Inflammatory macrophage treated with lipopolysaccharide for 1 hour (primary cell): ENCODE measurements at regions not wholly inside any gene's neighbourhood (a gene's known extent, or its start where the extent isn't known, plus 50 kb on each side); places are given as distances from the start of the nearest gene placed in this dataset.
"Not testable (repeated sequence)": the region's sequence is repeated elsewhere in the genome, so short reads cannot be mapped to it uniquely, and the experiment has no call there.

Experiments
- DNase-seq, 2 donors: peaks; one replicate each; pipeline ENCODE4 v3.0.0-alpha.2; 2020 to 2022

DNA sequence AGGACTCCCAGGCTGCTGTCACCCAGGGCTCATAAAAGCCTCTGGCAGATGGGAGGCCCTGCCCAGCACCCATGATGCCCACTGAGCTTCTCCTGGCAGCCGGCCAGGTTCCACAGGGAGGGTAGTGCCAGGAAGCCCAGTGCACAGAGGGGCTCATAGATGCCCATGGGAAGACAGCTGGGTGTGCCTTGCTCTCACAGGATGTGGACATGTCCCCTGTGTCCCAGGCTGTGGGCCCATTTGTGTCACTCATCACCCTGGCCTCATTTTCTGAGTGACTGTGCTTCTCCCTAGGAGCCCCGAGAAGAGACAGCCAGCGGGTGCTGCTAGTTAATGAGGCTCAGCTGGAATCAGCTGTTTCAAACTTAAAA lies 86.5 kb upstream of the SFSWAP start:
- DNase-seq, result not testable (repeated sequence)

- not testable (repeated sequence) for DNase-seq
Measured at GRCh38 chr12:131624756-131625501, 86.0 kb upstream of the SFSWAP start.

- DNase-seq, result not testable (repeated sequence)
Measured at GRCh38 chr12:131625966-131626722, 84.7 kb upstream of the SFSWAP start.

GRCh38 chr12:131627151-131628022 lies 83.5 kb upstream of the SFSWAP start:
- not testable (repeated sequence) for DNase-seq

- no peak for DNase-seq
Measured at GRCh38 chr12:131628023-131628740, 82.7 kb upstream of the SFSWAP start.

GRCh38 chr12:131628766-131629448 lies 82.0 kb upstream of the SFSWAP start:
- no peak for DNase-seq

- DNase-seq, result no peak
Measured at GRCh38 chr12:131631230-131631629, 79.7 kb upstream of the SFSWAP start.

DNA sequence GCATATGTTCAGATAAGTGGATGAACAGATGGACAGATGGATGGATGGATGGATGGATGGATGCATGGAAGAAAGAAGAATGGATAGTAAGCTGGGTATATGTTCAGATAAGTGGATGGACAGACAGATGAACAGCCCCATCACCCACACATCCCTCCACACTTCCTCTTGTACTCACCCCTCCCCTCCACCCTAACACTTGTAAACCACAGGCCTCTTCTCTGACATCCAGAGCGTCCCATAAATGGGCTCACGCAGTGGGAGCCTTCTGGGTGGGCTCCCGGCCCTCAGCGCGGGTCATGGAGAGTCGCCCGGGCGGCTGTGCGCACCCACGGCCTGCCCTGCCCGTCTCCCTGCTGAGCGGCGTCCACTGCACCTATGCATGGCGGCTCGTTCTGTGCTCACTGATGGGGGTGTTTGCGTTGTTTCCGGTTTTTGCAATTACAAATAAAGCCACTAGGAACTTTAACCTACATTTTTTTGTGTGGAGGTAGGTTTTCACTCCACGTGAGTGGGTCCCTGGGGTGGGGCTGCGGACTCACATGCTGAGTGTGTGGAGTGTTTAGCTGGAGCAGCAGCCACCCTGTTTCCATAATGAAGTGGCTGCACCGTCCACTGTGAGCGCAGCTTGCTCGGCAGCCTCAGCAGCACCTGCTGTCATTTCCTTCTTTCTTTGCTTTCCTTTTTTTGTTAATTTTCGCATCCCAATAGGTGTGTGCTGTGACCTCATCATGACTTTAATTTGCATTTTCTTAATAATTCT lies 78.8 kb upstream of the SFSWAP start:
- DNase-seq, result not testable (repeated sequence)

GRCh38 chr12:131632652-131633023 lies 78.3 kb upstream of the SFSWAP start:
- not testable (repeated sequence) for DNase-seq

DNA sequence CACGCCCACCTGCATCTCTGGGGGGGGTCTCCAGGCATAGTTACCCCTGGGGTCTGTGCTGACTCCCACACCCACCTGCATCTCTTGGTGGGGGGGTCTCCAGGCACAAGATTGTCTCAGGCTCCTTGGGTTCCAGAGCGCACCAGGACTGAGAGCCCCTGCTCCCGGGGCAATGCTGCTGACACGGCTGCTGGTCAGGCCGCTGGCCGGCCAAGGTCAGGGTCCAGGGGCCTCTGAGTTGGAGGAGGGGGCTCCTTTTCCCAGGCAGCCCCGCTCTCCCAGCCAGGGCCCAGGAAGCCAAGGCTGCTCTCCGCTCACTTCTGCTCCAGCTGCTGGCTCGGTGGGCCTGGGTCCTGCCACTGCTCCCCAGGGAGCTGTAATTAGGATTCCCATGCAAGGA lies 77.3 kb upstream of the SFSWAP start:
- DNase-seq, result not testable (repeated sequence)

DNA sequence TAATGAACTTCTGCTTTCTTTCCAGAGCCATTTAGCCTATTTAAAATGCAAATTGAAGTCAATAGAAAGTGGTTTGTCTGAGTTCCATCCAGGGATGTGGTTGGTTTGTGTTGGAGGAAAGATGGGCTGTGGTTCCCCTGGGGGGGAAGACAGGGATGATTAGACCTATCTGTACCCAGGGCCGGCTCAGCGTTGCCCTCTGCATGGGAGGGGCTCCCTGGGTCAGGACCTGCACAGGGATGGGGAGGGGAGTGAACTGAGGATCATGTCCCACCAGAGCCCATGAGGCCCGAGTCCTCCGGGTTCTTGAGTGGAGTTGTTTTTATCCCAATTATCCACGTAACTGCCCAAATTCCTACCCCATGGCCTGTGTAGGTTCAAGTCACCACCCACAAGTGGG lies 76.9 kb upstream of the SFSWAP start:
- no peak for DNase-seq

DNA sequence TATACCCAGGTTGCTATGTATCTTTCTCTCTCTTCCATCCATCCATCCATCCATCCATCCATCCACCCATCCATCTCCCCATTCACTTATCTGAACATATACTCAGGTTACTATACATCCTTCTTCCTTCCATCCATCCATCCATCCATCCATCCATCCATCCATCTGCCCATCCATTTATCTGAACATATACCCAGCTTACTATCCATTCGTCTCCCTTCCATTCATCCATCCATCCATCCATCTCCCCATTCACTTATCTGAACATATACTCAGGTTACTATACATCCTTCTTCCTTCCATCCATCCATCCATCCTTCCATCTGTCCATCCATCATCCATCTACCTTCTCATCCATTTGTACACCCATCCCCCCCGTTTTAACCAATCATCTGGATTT lies 75.9 kb upstream of the SFSWAP start:
- DNase-seq, result not testable (repeated sequence)

GRCh38 chr12:131635491-131636122 lies 75.3 kb upstream of the SFSWAP start:
- no peak for DNase-seq

GRCh38 chr12:131636266-131636665 lies 74.6 kb upstream of the SFSWAP start:
- no peak for DNase-seq

- no peak for DNase-seq
Measured at GRCh38 chr12:131636940-131637750, 73.7 kb upstream of the SFSWAP start.

- no peak for DNase-seq
Measured at GRCh38 chr12:131637986-131638385, 72.9 kb upstream of the SFSWAP start.

DNA sequence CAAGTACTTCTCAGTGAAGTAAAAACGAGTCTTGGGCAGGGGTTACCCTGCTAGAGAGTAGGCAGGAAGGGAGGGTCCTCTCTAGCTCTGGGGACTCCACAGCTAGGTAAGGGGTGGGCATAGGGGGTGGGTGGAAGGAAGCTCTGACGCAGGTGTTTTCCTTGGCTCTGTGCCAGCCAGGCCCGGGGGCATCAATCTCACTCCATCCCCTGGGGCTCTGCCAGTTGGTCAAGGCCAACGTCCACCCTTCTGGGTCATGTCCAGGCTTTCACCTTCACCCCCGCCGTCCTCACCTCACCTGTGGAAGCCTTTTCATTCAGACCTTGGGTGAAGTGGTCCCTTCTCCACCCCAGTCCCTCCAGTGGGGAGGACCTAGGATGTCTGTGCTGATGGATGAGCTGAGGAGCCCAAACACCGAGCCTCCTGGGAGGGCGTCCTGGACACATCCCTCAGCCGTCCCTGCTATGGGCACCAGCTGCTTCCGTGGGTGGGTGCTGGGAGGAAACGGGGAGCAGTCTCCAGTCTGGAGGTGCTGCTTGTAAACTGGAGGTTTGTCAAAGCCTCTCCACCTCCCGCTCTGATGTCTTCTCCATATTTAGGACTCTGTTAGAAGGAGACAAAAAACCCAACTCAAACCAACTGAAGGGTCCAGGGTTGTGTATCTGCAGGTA lies 71.5 kb upstream of the SFSWAP start:
- no peak for DNase-seq

DNA sequence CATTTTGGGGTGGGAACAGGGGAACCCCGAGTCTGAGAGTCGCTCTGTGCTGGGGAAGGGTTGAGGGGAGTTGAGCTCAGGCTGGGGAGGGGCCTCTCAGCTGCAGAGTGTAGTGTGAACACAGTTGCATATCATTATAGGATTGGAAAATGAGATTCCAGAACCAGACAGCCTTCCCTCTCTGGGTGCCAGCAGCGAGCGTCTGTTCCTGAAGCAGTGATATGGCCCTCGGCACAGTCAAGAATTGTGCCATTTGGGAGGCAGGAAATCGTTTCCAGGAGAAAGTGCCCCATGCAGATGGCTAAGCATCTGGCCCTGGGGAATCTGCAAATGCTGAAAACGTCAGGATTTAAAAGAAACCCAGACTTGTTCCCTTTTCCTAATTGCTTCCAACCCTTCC lies 70.4 kb upstream of the SFSWAP start:
- DNase-seq, result no peak

DNA sequence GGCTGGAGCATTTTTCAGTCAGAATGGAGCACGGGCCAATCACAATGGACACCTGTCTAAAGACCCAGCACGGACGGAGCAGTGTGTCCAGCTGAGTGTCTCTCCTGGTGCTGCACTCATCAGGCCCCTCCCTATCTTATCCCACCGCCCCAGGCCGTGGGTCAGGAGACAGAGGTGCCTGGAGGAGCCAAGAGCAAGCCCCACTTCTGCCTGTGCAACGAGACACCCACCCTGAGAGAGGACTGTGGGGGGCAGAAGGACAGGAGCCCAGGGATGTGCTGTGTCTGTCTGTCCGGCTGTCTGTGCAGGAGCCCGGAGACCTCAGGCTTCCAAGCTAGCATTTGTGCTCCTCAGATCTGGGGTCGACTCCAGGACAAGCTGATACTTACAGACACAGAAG lies 69.6 kb upstream of the SFSWAP start:
- DNase-seq, result no peak
